Liver (tissue), 7 donors: ENCODE measurements at regions not wholly inside any gene's neighbourhood (a gene's known extent, or its start where the extent isn't known, plus 50 kb on each side); places are given as distances from the start of the nearest gene placed in this dataset.

Experiments
- DNase-seq: peaks from one replicate; pipeline ENCODE4 v3.0.0-alpha.2; 2017; ENCODE audit warnings: low spot score
- H3K27ac ChIP-seq, 2 donors: one replicate each; pipeline ENCODE4 v1.7.0; 2013; ENCODE audit warnings: inconsistent platforms in 2 of 2, low read length in 2 of 2, control low read depth in 1 of 2, low read depth in 1 of 2, mild to moderate bottlenecking in 1 of 2
- H3K27me3 ChIP-seq, 4 donors: one replicate each; pipeline versions ENCODE4 v1.6.1 to v1.7.0; 2013; ENCODE audit warnings: low read length in 3 of 4, inconsistent platforms in 1 of 4, mild to moderate bottlenecking in 1 of 4, moderate library complexity in 1 of 4; ENCODE audit not compliant: control insufficient read depth in 4 of 4, insufficient read depth in 4 of 4
- H3K36me3 ChIP-seq, 4 donors: one replicate each; pipeline versions ENCODE4 v1.6.1 to v1.7.0; 2013; ENCODE audit warnings: low read length in 3 of 4, mild to moderate bottlenecking in 3 of 4, low read depth in 1 of 4, moderate library complexity in 1 of 4; ENCODE audit not compliant: control insufficient read depth in 4 of 4, insufficient read depth in 3 of 4
- H3K4me1 ChIP-seq, 4 donors: one replicate each; pipeline versions ENCODE4 v1.6.1 to v1.7.0; 2013; ENCODE audit warnings: low read length in 3 of 4, mild to moderate bottlenecking in 3 of 4, moderate library complexity in 1 of 4; ENCODE audit not compliant: control insufficient read depth in 4 of 4, insufficient read depth in 4 of 4
- H3K4me3 ChIP-seq, 3 donors: one replicate each; pipeline versions ENCODE4 v1.6.1 to v1.7.0; 2013; ENCODE audit warnings: low read length in 3 of 3, control low read depth in 1 of 3, low read depth in 1 of 3, mild to moderate bottlenecking in 1 of 3
- H3K9ac ChIP-seq, 2 donors: one replicate each; pipeline ENCODE4 v1.7.0; 2013; ENCODE audit warnings: low read length in 2 of 2, mild to moderate bottlenecking in 2 of 2, moderate library complexity in 2 of 2, control low read depth in 1 of 2, low read depth in 1 of 2
- H3K9me3 ChIP-seq, 4 donors: one replicate each; pipeline versions ENCODE4 v1.6.1 to v1.7.0; 2013; ENCODE audit warnings: low read length in 3 of 4; ENCODE audit not compliant: control insufficient read depth in 4 of 4
- ATF3 ChIP-seq: IDR thresholded peaks from 2 replicates; pipeline ENCODE4 v1.6.1; 2016; ENCODE audit warnings: antibody characterized with exemption
- FOXA1 ChIP-seq: IDR thresholded peaks from 2 replicates; pipeline ENCODE4 v1.6.1; 2016; ENCODE audit warnings: antibody characterized with exemption
- FOXA2 ChIP-seq: IDR thresholded peaks from 2 replicates; pipeline ENCODE4 v1.6.1; 2016; ENCODE audit warnings: antibody characterized with exemption
- GABPA ChIP-seq, 2 donors: IDR thresholded peaks in 1 of 2; conservative IDR thresholded peaks in 1 of 2; 2 replicates each; pipeline ENCODE4 v1.6.1; 2016; ENCODE audit warnings: antibody characterized with exemption in 2 of 2, mild to moderate bottlenecking in 1 of 2, moderate library complexity in 1 of 2
- JUND ChIP-seq, 2 donors: IDR thresholded peaks; 2 replicates each; pipeline ENCODE4 v1.6.1; 2016; ENCODE audit warnings: antibody characterized with exemption in 2 of 2
- NR2F2 ChIP-seq: IDR thresholded peaks from 2 replicates; pipeline ENCODE4 v1.6.1; 2016; ENCODE audit warnings: antibody characterized with exemption
- RAD21 ChIP-seq, 2 donors: IDR thresholded peaks; 2 replicates each; pipeline ENCODE4 v1.6.1; 2016; ENCODE audit warnings: antibody characterized with exemption in 2 of 2, mild to moderate bottlenecking in 2 of 2
- REST ChIP-seq: IDR thresholded peaks from 2 replicates; pipeline ENCODE4 v1.6.1; 2016; ENCODE audit warnings: antibody characterized with exemption, mild to moderate bottlenecking
- RXRA ChIP-seq, 2 donors: IDR thresholded peaks; 2 replicates each; pipeline ENCODE4 v1.6.1; 2017 to 2018; ENCODE audit warnings: antibody characterized with exemption in 2 of 2, mild to moderate bottlenecking in 1 of 2
- SP1 ChIP-seq: IDR thresholded peaks from 2 replicates; pipeline ENCODE4 v1.6.1; 2018; ENCODE audit warnings: antibody characterized with exemption, mild to moderate bottlenecking
- TAF1 ChIP-seq: conservative IDR thresholded peaks from 2 replicates; pipeline ENCODE4 v1.6.1; 2016; ENCODE audit warnings: antibody characterized with exemption, mild to moderate bottlenecking
- YY1 ChIP-seq: IDR thresholded peaks from 2 replicates; pipeline ENCODE4 v1.6.1; 2016; ENCODE audit warnings: antibody characterized with exemption, mild to moderate bottlenecking
- ZBTB33 ChIP-seq: IDR thresholded peaks from 2 replicates; pipeline ENCODE4 v1.6.1; 2016; ENCODE audit warnings: antibody characterized with exemption
- WGBS: extraction: QIAGEN DNeasy Blood & Tissue Kit; methylation state at CpG from one replicate; pipeline ENCODE4 v1.1.7; 2013; 5-methylcytosine and 5-hydroxymethylcytosine counted together
- TF ChIP-seq, protein P1 (sequence below): IDR thresholded peaks from 2 replicates; pipeline ENCODE4 v1.6.1; 2016; ENCODE audit warnings: antibody characterized with exemption
- donor health status: healthy.
- donor health status: healthy.
- donor health status: healthy.
- donor health status: healthy.

- no peaks in the 10 kb centered on the region for H3K36me3 ChIP-seq
- H3K9ac ChIP-seq, result no peak overlapping the region
- no peaks in the 10 kb centered on the region for H3K4me1 ChIP-seq
- no peak for DNase-seq
- 87% methylated on average over 10 of the region's 10 CpGs for WGBS
- H3K27me3 ChIP-seq, result no peaks in the 10 kb centered on the region
- H3K9me3 ChIP-seq, result no peaks in the 10 kb centered on the region
- no peak overlapping the region for H3K4me3 ChIP-seq
- no peak overlapping the region for H3K27ac ChIP-seq
- no peak for TF ChIP-seq GABPA (IDR thresholded peaks at IDR 0.05 in 1 of 2, conservative IDR thresholded peaks at IDR 0.05 in 1 of 2)
These were observed 52.9 kb upstream of the APCDD1L start for GRCh38 chr20:58568126-58568482.

- no peaks in the 10 kb centered on the region for H3K27me3 ChIP-seq
- no peak overlapping the region for H3K9ac ChIP-seq
- DNase-seq, result no peak
- WGBS, result 85% methylated on average over 13 of the region's 13 CpGs
- no peak for TF ChIP-seq ATF3
- TF ChIP-seq RXRA (IDR thresholded peaks at IDR 0.05), result no peak
- TF ChIP-seq FOXA2, result no peak
- no peak for TF ChIP-seq TAF1
- H3K27ac ChIP-seq, result no peak overlapping the region
- H3K4me3 ChIP-seq, result no peak overlapping the region
- H3K4me1 ChIP-seq, result no peaks in the 10 kb centered on the region
- H3K9me3 ChIP-seq, result no peaks in the 10 kb centered on the region
- no peaks in the 10 kb centered on the region for H3K36me3 ChIP-seq
These were observed 52.2 kb upstream of the APCDD1L start for GRCh38 chr20:58567437-58567836.

DNA sequence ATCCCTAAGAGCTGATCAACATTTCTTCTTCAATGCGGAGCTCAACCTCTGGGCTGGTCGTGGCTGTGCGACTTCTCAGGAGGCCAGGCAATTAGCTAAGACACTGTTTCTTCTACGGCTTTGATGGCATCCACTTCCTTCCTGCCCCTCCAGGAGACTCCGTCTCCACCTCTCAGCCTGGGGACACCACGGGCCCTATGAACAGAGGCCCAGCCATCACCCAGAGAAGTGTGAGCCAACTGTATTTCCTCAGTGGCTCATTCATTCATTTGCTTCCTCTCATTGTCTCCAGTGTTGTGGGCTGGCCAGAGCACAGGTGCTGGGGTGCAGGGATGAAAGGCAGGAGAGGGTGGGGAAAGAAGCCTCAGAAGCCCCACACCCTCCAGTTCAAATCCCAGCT lies 51.8 kb upstream of the APCDD1L start:
- Histone ChIP-seq H3K27ac (no peak overlapping the region), H3K36me3 (no peaks in the 10 kb centered on the region), H3K9me3 (no peaks in the 10 kb centered on the region), H3K4me3 (no peak overlapping the region), H3K27me3 (no peaks in the 10 kb centered on the region), H3K4me1 (no peaks in the 10 kb centered on the region), H3K9ac (no peak overlapping the region)
- WGBS, result 79% methylated on average over 6 of the region's 6 CpGs
- DNase-seq, result no peak
- TF ChIP-seq RXRA (IDR thresholded peaks at IDR 0.05) (no peak), NR2F2 (no peak), REST (no peak), RAD21 (IDR thresholded peaks at IDR 0.05) (no peak), GABPA (IDR thresholded peaks at IDR 0.05 in 1 of 2, conservative IDR thresholded peaks at IDR 0.05 in 1 of 2) (no peak), YY1 (no peak), FOXA2 (no peak), FOXA1 (no peak), SP1 (no peak), ZBTB33 (no peak), JUND (IDR thresholded peaks at IDR 0.05) (no peak), ATF3 (no peak), TAF1 (no peak)
- TF ChIP-seq, protein P1, sequence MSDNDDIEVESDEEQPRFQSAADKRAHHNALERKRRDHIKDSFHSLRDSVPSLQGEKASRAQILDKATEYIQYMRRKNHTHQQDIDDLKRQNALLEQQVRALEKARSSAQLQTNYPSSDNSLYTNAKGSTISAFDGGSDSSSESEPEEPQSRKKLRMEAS, result no peak
